ENCODE measurements at regions not wholly inside any gene's neighbourhood (a gene's known extent, or its start where the extent isn't known, plus 50 kb on each side); places are given as distances from the start of the nearest gene placed in this dataset.

- TF ChIP-seq CTCF (IDR thresholded peaks at IDR 0.05), result no peak
- TF ChIP-seq POLR2A (IDR thresholded peaks at IDR 0.05), result no peak
These were observed 63.7 kb upstream of the SMAD6 start for GRCh38 chr15:66638377-66638776.

All from body of pancreas (tissue), 4 donors.